GM12878 (cell line): ENCODE measurements at regions not wholly inside any gene's neighbourhood (a gene's known extent, or its start where the extent isn't known, plus 50 kb on each side); places are given as distances from the start of the nearest gene placed in this dataset.

ENCODE experiments used
- ATAC-seq: fragments of 200-7000 bp; cut with Tn5 transposase; 3 replicates; pipeline ENCODE4 v1.9.1; 2020; ENCODE audit warnings: mild to moderate bottlenecking, moderate library complexity
- BruUV-seq: library from RNA; stranded (reverse); fragments of 400-500 nt; replicated peaks from 2 replicates; lab custom pipeline; 2021; lab: Mats Ljungman, UMichigan
- CTCF ChIA-PET: fragments of 300-600 bp; sonication (Branson Sonifier 250); formaldehyde crosslinking; extraction: SDS; loops from one replicate; lab custom pipeline; 2021; ENCODE audit warnings: inconsistent platforms; lab: Yijun Ruan, JAX
- POLR2A ChIA-PET: fragments of 350-600 bp; formaldehyde crosslinking; extraction: SDS; loops from one replicate; lab custom pipeline; 2021; ENCODE audit warnings: inconsistent platforms; lab: Charles Lee
- RAD21 ChIA-PET: fragments of 300-600 bp; sonication (Branson Sonifier 250); formaldehyde crosslinking; loops from one replicate; lab custom pipeline; 2023; ENCODE audit warnings: antibody characterized with exemption; ENCODE audit not compliant: unreplicated experiment; lab: Charles Lee
- SMC1A ChIA-PET: fragments of 300-600 bp; sonication (Branson Sonifier 250); formaldehyde crosslinking; loops from one replicate; lab custom pipeline; 2023; ENCODE audit not compliant: unreplicated experiment, uncharacterized antibody; lab: Charles Lee
- DNase-seq: peaks from one replicate; pipeline ENCODE4 v3.0.0-alpha.2; 2011; ENCODE audit warnings: low read depth, low spot score
- FAIRE-seq: peaks from 3 replicates; lab custom pipeline; 2011; peaks lifted over from hg19 to GRCh38; lab: Jason Lieb, UNC
- H2AFZ ChIP-seq: 2 replicates; pipeline ENCODE4 v1.6.0; 2011; ENCODE audit warnings: low read depth, low read length, control low read depth; ENCODE audit not compliant: control insufficient read depth
- H3K27ac ChIP-seq: 2 replicates; pipeline ENCODE4 v1.5.1; 2011; ENCODE audit warnings: control low read depth; ENCODE audit not compliant: control insufficient read depth, insufficient read depth
- H3K27me3 ChIP-seq, 2 experiments: replicated peaks in 1 of 2; 2 replicates each; pipeline versions ENCODE4 v1.6.0 to v1.6.1; 2011; ENCODE audit warnings: low read length in 1 of 2; ENCODE audit not compliant: control insufficient read depth in 2 of 2, insufficient read depth in 2 of 2
- H3K36me3 ChIP-seq, 2 experiments: 2 replicates each; pipeline ENCODE4 v1.5.1; 2011; ENCODE audit warnings: low read length in 1 of 2; ENCODE audit not compliant: control insufficient read depth in 2 of 2, insufficient read depth in 2 of 2
- H3K4me1 ChIP-seq: 2 replicates; pipeline ENCODE4 v1.6.1; 2011; ENCODE audit warnings: mild to moderate bottlenecking, low read length, moderate library complexity, mixed read lengths; ENCODE audit not compliant: control insufficient read depth, insufficient read depth
- H3K4me2 ChIP-seq: 2 replicates; pipeline ENCODE4 v1.6.0; 2011; ENCODE audit warnings: control low read depth; ENCODE audit not compliant: control insufficient read depth, insufficient read depth
- H3K4me3 ChIP-seq: fragments of 200-600 bp; sonication (generic); 2 replicates; pipeline ENCODE4 v1.5.1; 2016
- H3K79me2 ChIP-seq: 2 replicates; pipeline ENCODE4 v1.6.0; 2011; ENCODE audit warnings: low read length; ENCODE audit not compliant: control insufficient read depth, insufficient read depth
- H3K9ac ChIP-seq: 2 replicates; pipeline ENCODE4 v1.8.0; 2011; ENCODE audit warnings: low read length, control low read depth, mixed read lengths; ENCODE audit not compliant: control insufficient read depth, insufficient read depth
- H3K9me3 ChIP-seq: replicated peaks from 3 replicates; pipeline ENCODE4 v1.5.1; 2011; ENCODE audit warnings: mild to moderate bottlenecking, low read length; ENCODE audit not compliant: control insufficient read depth, insufficient read depth
- H4K20me1 ChIP-seq: 2 replicates; pipeline ENCODE4 v1.6.0; 2011; ENCODE audit not compliant: control insufficient read depth, insufficient read depth
- ATF7 ChIP-seq: fragments of 450-650 bp; IDR thresholded peaks from 2 replicates; pipeline ENCODE4 v1.6.1; 2016; ENCODE audit warnings: low read depth, mild to moderate bottlenecking
- GATAD2B ChIP-seq: fragments of 450-650 bp; conservative IDR thresholded peaks from 2 replicates; pipeline ENCODE4 v1.6.1; 2017; ENCODE audit warnings: low read depth, mild to moderate bottlenecking, moderate library complexity
- IKZF2 ChIP-seq, 2 experiments: fragments of 450-650 bp; IDR thresholded peaks; 2 replicates each; pipeline ENCODE4 v1.6.1; 2017; ENCODE audit warnings: mild to moderate bottlenecking in 2 of 2, moderate library complexity in 2 of 2
- KDM1A ChIP-seq: fragments of 200-600 bp; sonication (generic); IDR thresholded peaks from 2 replicates; pipeline ENCODE4 v1.6.1; 2016; ENCODE audit warnings: borderline replicate concordance
- NFYA ChIP-seq: IDR thresholded peaks from 2 replicates; pipeline ENCODE4 v1.6.1; 2011; ENCODE audit warnings: low read depth, mild to moderate bottlenecking, low read length, improper control_type of control experiment, borderline replicate concordance
- NFYB ChIP-seq: IDR thresholded peaks from 2 replicates; pipeline ENCODE4 v1.6.1; 2011; ENCODE audit warnings: low read depth, mild to moderate bottlenecking, low read length, improper control_type of control experiment, moderate library complexity; ENCODE audit not compliant: insufficient read depth
- NRF1 ChIP-seq: conservative IDR thresholded peaks from 2 replicates; pipeline ENCODE4 v1.6.1; 2011; ENCODE audit warnings: mild to moderate bottlenecking, low read depth, low read length, improper control_type of control experiment
- RB1 ChIP-seq: fragments of 450-650 bp; formaldehyde crosslinking; IDR thresholded peaks from 2 replicates; pipeline ENCODE4 v1.6.1; 2017; ENCODE audit warnings: mild to moderate bottlenecking, borderline replicate concordance
- RBBP5 ChIP-seq: fragments of 200-600 bp; sonication (generic); conservative IDR thresholded peaks from 2 replicates; pipeline ENCODE4 v1.6.1; 2016
- RFX5 ChIP-seq: IDR thresholded peaks from 2 replicates; pipeline ENCODE4 v1.6.1; 2011; ENCODE audit warnings: low read depth, low read length, improper control_type of control experiment
- SMAD5 ChIP-seq: IDR thresholded peaks from 2 replicates; pipeline ENCODE4 v1.6.1; 2016; ENCODE audit warnings: antibody characterized with exemption, low read depth
- ZNF207 ChIP-seq: fragments of 450-650 bp; IDR thresholded peaks from 2 replicates; pipeline ENCODE4 v1.6.1; 2014; ENCODE audit warnings: antibody characterized with exemption, mild to moderate bottlenecking, borderline replicate concordance
- ZNF384 ChIP-seq: IDR thresholded peaks from 2 replicates; pipeline ENCODE4 v1.6.1; 2012; ENCODE audit warnings: low read depth, mild to moderate bottlenecking, low read length, improper control_type of control experiment, borderline replicate concordance
- ZZZ3 ChIP-seq: IDR thresholded peaks from 2 replicates; pipeline ENCODE4 v1.6.1; 2011; ENCODE audit warnings: low read depth; ENCODE audit not compliant: control insufficient read depth, insufficient read length
- WGBS: methylation state at CpG from one replicate; pipeline ENCODE4 v1.1.6; 2016; ENCODE audit warnings: low lambda C conversion rate; ENCODE audit not compliant: insufficient replicate concordance, insufficient coverage; ENCODE audit errors: missing lambda C conversion rate; 5-methylcytosine and 5-hydroxymethylcytosine counted together
- in situ Hi-C: fragments of 300-500 bp; cut with MboI; formaldehyde crosslinking; loops from 9 replicates; pipeline ENCODE4 v1.14.3; 2018; ENCODE audit warnings: mixed read lengths
- intact Hi-C: fragments of 100-400 bp; cut with micrococcal nuclease; formaldehyde crosslinking; loops from one replicate; pipeline ENCODE4 v1.14.2; 2022; ENCODE audit not compliant: unreplicated experiment

DNA sequence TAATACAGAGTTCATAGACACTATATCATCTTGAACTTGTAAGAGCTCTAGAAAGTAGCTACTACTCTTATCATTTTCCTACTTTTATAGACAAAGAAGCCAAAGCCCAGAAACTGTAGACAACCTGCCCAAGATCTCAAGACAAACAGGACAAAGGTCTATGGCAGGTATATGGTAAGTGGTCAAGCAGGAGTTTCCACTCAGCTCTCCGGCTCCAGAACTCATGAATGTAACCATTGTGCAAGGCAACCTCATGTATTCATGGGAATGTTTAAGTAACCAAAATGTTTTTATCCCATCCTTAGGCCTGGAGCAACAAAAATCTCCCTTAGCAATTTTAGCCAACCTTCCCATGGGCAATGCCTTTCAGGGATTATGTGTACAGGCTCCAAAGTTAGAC lies 163.4 kb upstream of the PUM3 start:
- no TSS peak for BruUV-seq
- POLR2A ChIA-PET = no interaction called here
- CTCF ChIA-PET = interaction anchor here (1.6 kb wide), 1 partner anchor 11 kb away, joined by 3 read pairs; no protein-coding TSS in a partner anchor
- no peak for FAIRE-seq
- no peaks in the 10 kb centered on the region for H4K20me1 ChIP-seq
- 31% methylated on average over 1 of the region's 1 CpG for WGBS
- no peak overlapping the region for H3K27ac ChIP-seq
- H3K79me2 ChIP-seq = no peaks in the 10 kb centered on the region
- RAD21 ChIA-PET = no interaction called here
- no peaks in the 10 kb centered on the region for H3K27me3 ChIP-seq
- no peak overlapping the region for H3K4me2 ChIP-seq
- H3K36me3 ChIP-seq = no peaks in the 10 kb centered on the region
- no peak overlapping the region for H3K4me3 ChIP-seq
- SMC1A ChIA-PET = no interaction called here
- H2AFZ ChIP-seq = no peak overlapping the region
- TF ChIP-seq GATAD2B = no peak
- no peak for TF ChIP-seq RFX5
- no peak for TF ChIP-seq ATF7
- TF ChIP-seq ZNF384 = no peak
- no peak for TF ChIP-seq RBBP5
- TF ChIP-seq NFYA = no peak
- no peak for TF ChIP-seq NRF1
- no peak for TF ChIP-seq ZZZ3
- no peak for TF ChIP-seq KDM1A
- no peak for TF ChIP-seq NFYB
- TF ChIP-seq RB1 = no peak
- TF ChIP-seq SMAD5 = no peak
- TF ChIP-seq ZNF207 = no peak
- TF ChIP-seq IKZF2 (IDR thresholded peaks at IDR 0.05) = no peak
- TF ChIP-seq, all 136 proteins: peak for 0
- DNase-seq (no peak), ATAC-seq (no peak)
- intact Hi-C loops = no loop called here
- Histone ChIP-seq H3K9ac (no peak overlapping the region), H3K4me1 (no peaks in the 10 kb centered on the region), H3K9me3 (no peaks in the 10 kb centered on the region; the same call in 2 of the 3 replicates)
- in situ Hi-C loops = no loop called here
